Gastrocnemius medialis (tissue), 4 donors: ENCODE measurements at regions not wholly inside any gene's neighbourhood (a gene's known extent, or its start where the extent isn't known, plus 50 kb on each side); places are given as distances from the start of the nearest gene placed in this dataset.

Experiments used
- CTCF ChIP-seq, 5 experiments: fragments of 450-650 bp in 3 of 5; fragments of 200-600 bp in 2 of 5; sonication (generic) in 2 of 5; IDR thresholded peaks in 4 of 5; conservative IDR thresholded peaks in 1 of 5; 1 replicate in 4 of 5; 2 replicates in 1 of 5; pipeline ENCODE4 v1.5.1; 2016 to 2019; ENCODE audit warnings: antibody characterized with exemption in 5 of 5, mild to moderate bottlenecking in 3 of 5, moderate library complexity in 3 of 5
- POLR2A ChIP-seq, 2 donors: fragments of 450-650 bp; IDR thresholded peaks; one replicate each; pipeline ENCODE4 v1.6.1; 2017; ENCODE audit warnings: antibody characterized with exemption in 2 of 2, mild to moderate bottlenecking in 2 of 2, moderate library complexity in 2 of 2

- TF ChIP-seq CTCF (IDR thresholded peaks at IDR 0.05 in 4 of 5, conservative IDR thresholded peaks at IDR 0.05 in 1 of 5) (no peak), POLR2A (IDR thresholded peaks at IDR 0.05) (no peak)
Observed at GRCh38 chr15:23913081-23913480, 226.0 kb upstream of the NDN start.
